Neutrophil (primary cell): ENCODE measurements at regions not wholly inside any gene's neighbourhood (a gene's known extent, or its start where the extent isn't known, plus 50 kb on each side); places are given as distances from the start of the nearest gene placed in this dataset.

ENCODE experiments used
- H3K27ac ChIP-seq: fragments of 200-600 bp; sonication (generic); 2 replicates; pipeline ENCODE4 v1.5.1; 2016; ENCODE audit warnings: mild to moderate bottlenecking, moderate library complexity
- H3K27me3 ChIP-seq: fragments of 200-600 bp; sonication (generic); 2 replicates; pipeline ENCODE4 v1.6.0; 2016; ENCODE audit warnings: mild to moderate bottlenecking
- H3K36me3 ChIP-seq: fragments of 200-600 bp; sonication (generic); 2 replicates; pipeline ENCODE4 v1.5.1; 2017
- H3K4me1 ChIP-seq, 2 experiments: fragments of 200-600 bp in 1 of 2; sonication (generic) in 1 of 2; 1 replicate in 1 of 2; 2 replicates in 1 of 2; pipeline versions ENCODE4 v1.5.1 to v1.6.1; 2013 to 2016; ENCODE audit warnings: low read depth in 1 of 2, low read length in 1 of 2, mild to moderate bottlenecking in 1 of 2, moderate library complexity in 1 of 2; ENCODE audit not compliant: control insufficient read depth in 1 of 2, insufficient read depth in 1 of 2
- H3K4me3 ChIP-seq, 2 experiments: fragments of 200-600 bp in 1 of 2; sonication (generic) in 1 of 2; 1 replicate in 1 of 2; 2 replicates in 1 of 2; pipeline ENCODE4 v1.5.1; 2013 to 2016; ENCODE audit warnings: low read depth in 1 of 2, low read length in 1 of 2, mild to moderate bottlenecking in 1 of 2, moderate library complexity in 1 of 2
- H3K9me3 ChIP-seq: fragments of 200-600 bp; sonication (generic); 2 replicates; pipeline ENCODE4 v1.5.1; 2016
- CTCF ChIP-seq: fragments of 200-600 bp; sonication (generic); IDR thresholded peaks from 2 replicates; pipeline ENCODE4 v1.5.1; 2016; ENCODE audit warnings: antibody characterized with exemption

GRCh38 chr5:14069021-14069420, 74.1 kb upstream of the TRIO start:
- Histone ChIP-seq H3K27me3 (no peaks in the 10 kb centered on the region), H3K4me3 (no peak overlapping the region), H3K27ac (no peak overlapping the region), H3K36me3 (no peaks in the 10 kb centered on the region), H3K4me1 (no peaks in the 10 kb centered on the region), H3K9me3 (no peaks in the 10 kb centered on the region)
- TF ChIP-seq CTCF, result no peak

GRCh38 chr5:14068136-14068535, 75.0 kb upstream of the TRIO start:
- Histone ChIP-seq H3K27ac (no peak overlapping the region), H3K27me3 (no peaks in the 10 kb centered on the region), H3K4me3 (no peak overlapping the region), H3K9me3 (no peaks in the 10 kb centered on the region), H3K4me1 (no peaks in the 10 kb centered on the region), H3K36me3 (no peaks in the 10 kb centered on the region)
- TF ChIP-seq CTCF, result no peak

- TF ChIP-seq CTCF, result no peak
- no peaks in the 10 kb centered on the region for H3K9me3 ChIP-seq
- H3K4me3 ChIP-seq, result no peak overlapping the region
- H3K36me3 ChIP-seq, result no peaks in the 10 kb centered on the region
- H3K27me3 ChIP-seq, result no peaks in the 10 kb centered on the region
- H3K4me1 ChIP-seq, result no peaks in the 10 kb centered on the region
- H3K27ac ChIP-seq, result no peak overlapping the region
Measured at GRCh38 chr5:14066326-14066725, 76.8 kb upstream of the TRIO start.

GRCh38 chr5:14064841-14065240, 78.3 kb upstream of the TRIO start:
- H3K36me3 ChIP-seq, result no peaks in the 10 kb centered on the region
- H3K4me1 ChIP-seq, result no peaks in the 10 kb centered on the region
- TF ChIP-seq CTCF, result no peak
- H3K27me3 ChIP-seq, result no peaks in the 10 kb centered on the region
- no peaks in the 10 kb centered on the region for H3K9me3 ChIP-seq
- no peak overlapping the region for H3K4me3 ChIP-seq
- no peak overlapping the region for H3K27ac ChIP-seq

- H3K9me3 ChIP-seq, result no peaks in the 10 kb centered on the region
- no peak overlapping the region for H3K27ac ChIP-seq
- TF ChIP-seq CTCF, result no peak
- H3K4me1 ChIP-seq, result no peaks in the 10 kb centered on the region
- no peaks in the 10 kb centered on the region for H3K27me3 ChIP-seq
- no peaks in the 10 kb centered on the region for H3K36me3 ChIP-seq
- H3K4me3 ChIP-seq, result no peak overlapping the region
Measured at GRCh38 chr5:14063691-14064090, 79.5 kb upstream of the TRIO start.

GRCh38 chr5:14063138-14063537, 80.0 kb upstream of the TRIO start:
- Histone ChIP-seq H3K27me3 (no peaks in the 10 kb centered on the region), H3K36me3 (no peaks in the 10 kb centered on the region), H3K27ac (no peak overlapping the region), H3K4me1 (no peaks in the 10 kb centered on the region), H3K4me3 (no peak overlapping the region), H3K9me3 (no peaks in the 10 kb centered on the region)
- TF ChIP-seq CTCF, result no peak
